ENCODE measurements at regions not wholly inside any gene's neighbourhood (a gene's known extent, or its start where the extent isn't known, plus 50 kb on each side); places are given as distances from the start of the nearest gene placed in this dataset.
A peak's percentile ranks its signal among the peaks of the same experiment; 100 is the strongest.

GRCh38 chr4:106850691-106851090, 185.4 kb downstream of the DKK2 start:
- Histone ChIP-seq H3K79me2 (ENCODE audit: insufficient read depth, low read length) (no peaks in the 10 kb centered on the region), H3K9ac (ENCODE audit: low read length) (no peak overlapping the region), H3K4me3 (ENCODE audit: insufficient read depth, low read depth, low read length) (no peak overlapping the region), H3K27me3 (ENCODE audit: insufficient read depth, low read length) (no peaks in the 10 kb centered on the region), H3K4me1 (ENCODE audit: insufficient read depth, low read length) (no peaks in the 10 kb centered on the region), H3K27ac (ENCODE audit: low read depth, low read length) (no peak overlapping the region), H4K20me1 (ENCODE audit: insufficient read depth, low read length) (no peaks in the 10 kb centered on the region), H3K4me2 (ENCODE audit: low read length) (no peak overlapping the region), H3K9me3 (ENCODE audit: insufficient read depth, low read depth, low read length) (no peaks in the 10 kb centered on the region), H2AFZ (ENCODE audit: low read depth, low read length) (no peak overlapping the region), H3K36me3 (ENCODE audit: insufficient read depth, low read length) (no peaks in the 10 kb centered on the region)
- no peaks in the 10 kb centered on the region for H3K9me3 Mint-ChIP-seq (ENCODE audit: unreplicated experiment)
- H3K27ac Mint-ChIP-seq (ENCODE audit: unreplicated experiment) = no peak overlapping the region
- FAIRE-seq (no peak), DNase-seq (ENCODE audit: low read depth) (no peak)
- TF ChIP-seq EZH2 (IDR thresholded peaks at IDR 0.05; ENCODE audit: insufficient read depth, low read length) = no peak
- TF ChIP-seq CTCF (IDR thresholded peaks at IDR 0.05; ENCODE audit: insufficient read depth, low read depth, low read length) = no peak
- no peaks in the 10 kb centered on the region for H3K27me3 Mint-ChIP-seq (ENCODE audit: low read depth, unreplicated experiment)
- no peak overlapping the region for H3K4me3 Mint-ChIP-seq (ENCODE audit: unreplicated experiment)
- no peaks in the 10 kb centered on the region for H3K4me1 Mint-ChIP-seq (ENCODE audit: low read depth, unreplicated experiment)
- H3K36me3 Mint-ChIP-seq (ENCODE audit: low read depth, unreplicated experiment) = no peaks in the 10 kb centered on the region

- H3K27me3 Mint-ChIP-seq (ENCODE audit: low read depth, unreplicated experiment) = no peaks in the 10 kb centered on the region
- Histone ChIP-seq H3K4me3 (ENCODE audit: insufficient read depth, low read depth, low read length) (no peak overlapping the region), H3K79me2 (ENCODE audit: insufficient read depth, low read length) (no peaks in the 10 kb centered on the region), H3K4me2 (ENCODE audit: low read length) (no peak overlapping the region), H3K9ac (ENCODE audit: low read length) (no peak overlapping the region), H3K36me3 (ENCODE audit: insufficient read depth, low read length) (no peaks in the 10 kb centered on the region), H3K27me3 (ENCODE audit: insufficient read depth, low read length) (no peaks in the 10 kb centered on the region), H3K9me3 (ENCODE audit: insufficient read depth, low read depth, low read length) (peaks cover 7% of the 10 kb centered on the region), H3K4me1 (ENCODE audit: insufficient read depth, low read length) (no peaks in the 10 kb centered on the region), H3K27ac (ENCODE audit: low read depth, low read length) (no peak overlapping the region), H4K20me1 (ENCODE audit: insufficient read depth, low read length) (no peaks in the 10 kb centered on the region), H2AFZ (ENCODE audit: low read depth, low read length) (no peak overlapping the region)
- H3K4me3 Mint-ChIP-seq (ENCODE audit: unreplicated experiment) = no peak overlapping the region
- H3K36me3 Mint-ChIP-seq (ENCODE audit: low read depth, unreplicated experiment) = no peaks in the 10 kb centered on the region
- DNase-seq (ENCODE audit: low read depth) (no peak), FAIRE-seq (no peak)
- H3K4me1 Mint-ChIP-seq (ENCODE audit: low read depth, unreplicated experiment) = no peaks in the 10 kb centered on the region
- no peak for TF ChIP-seq EZH2 (IDR thresholded peaks at IDR 0.05; ENCODE audit: insufficient read depth, low read length)
- TF ChIP-seq CTCF (IDR thresholded peaks at IDR 0.05; ENCODE audit: insufficient read depth, low read depth, low read length) = no peak
- no peak overlapping the region for H3K27ac Mint-ChIP-seq (ENCODE audit: unreplicated experiment)
- peaks cover 6% of the 10 kb centered on the region for H3K9me3 Mint-ChIP-seq (ENCODE audit: unreplicated experiment)
Measured at GRCh38 chr4:106835919-106836318, 200.2 kb downstream of the DKK2 start.

- H2AFZ ChIP-seq (ENCODE audit: low read depth, low read length) = no peak overlapping the region
Measured at GRCh38 chr4:106830879-106831278, 205.2 kb downstream of the DKK2 start.

More at GRCh38 chr4:106830879-106831278, 205.2 kb downstream of the DKK2 start:
- no peaks in the 10 kb centered on the region for H3K27me3 ChIP-seq (ENCODE audit: insufficient read depth, low read length)
- Mint-ChIP-seq H3K4me3 (ENCODE audit: unreplicated experiment) (no peak overlapping the region), H3K27ac (ENCODE audit: unreplicated experiment) (no peak overlapping the region), H3K9me3 (ENCODE audit: unreplicated experiment) (no peaks in the 10 kb centered on the region), H3K27me3 (ENCODE audit: low read depth, unreplicated experiment) (no peaks in the 10 kb centered on the region), H3K4me1 (ENCODE audit: low read depth, unreplicated experiment) (no peaks in the 10 kb centered on the region), H3K36me3 (ENCODE audit: low read depth, unreplicated experiment) (no peaks in the 10 kb centered on the region)
- H3K36me3 ChIP-seq (ENCODE audit: insufficient read depth, low read length) = no peaks in the 10 kb centered on the region
- no peak overlapping the region for H3K4me2 ChIP-seq (ENCODE audit: low read length)
- no peak overlapping the region for H3K4me3 ChIP-seq (ENCODE audit: insufficient read depth, low read depth, low read length)
- H3K27ac ChIP-seq (ENCODE audit: low read depth, low read length) = no peak overlapping the region
- no peaks in the 10 kb centered on the region for H3K4me1 ChIP-seq (ENCODE audit: insufficient read depth, low read length)
- FAIRE-seq = peak; percentile 62
- H3K79me2 ChIP-seq (ENCODE audit: insufficient read depth, low read length) = no peaks in the 10 kb centered on the region
- TF ChIP-seq CTCF (IDR thresholded peaks at IDR 0.05; ENCODE audit: insufficient read depth, low read depth, low read length) (no peak), EZH2 (IDR thresholded peaks at IDR 0.05; ENCODE audit: insufficient read depth, low read length) (no peak)
- no peaks in the 10 kb centered on the region for H3K9me3 ChIP-seq (ENCODE audit: insufficient read depth, low read depth, low read length)
- H3K9ac ChIP-seq (ENCODE audit: low read length) = no peak overlapping the region
- no peak for DNase-seq (ENCODE audit: low read depth)
- H4K20me1 ChIP-seq (ENCODE audit: insufficient read depth, low read length) = no peaks in the 10 kb centered on the region

Data from astrocyte (in vitro differentiated cells and primary cell).